ENCODE measurements at regions not wholly inside any gene's neighbourhood (a gene's known extent, or its start where the extent isn't known, plus 50 kb on each side); places are given as distances from the start of the nearest gene placed in this dataset.

- no peak for TF ChIP-seq CTCF (IDR thresholded peaks at IDR 0.05)
- TF ChIP-seq POLR2A (IDR thresholded peaks at IDR 0.05): no peak
- TF ChIP-seq EP300 (IDR thresholded peaks at IDR 0.05): no peak
Observed at GRCh38 chr21:35938446-35938845, 121.9 kb downstream of the SETD4 start.

Data from tibial nerve (tissue), 4 donors.